HCT116 (cell line): ENCODE measurements at regions not wholly inside any gene's neighbourhood (a gene's known extent, or its start where the extent isn't known, plus 50 kb on each side); places are given as distances from the start of the nearest gene placed in this dataset.

Experiments
- CTCF ChIP-seq, 3 experiments: fragments of 200-600 bp in 1 of 3; sonication (generic) in 1 of 3; IDR thresholded peaks in 2 of 3; conservative IDR thresholded peaks in 1 of 3; 2 replicates each; pipeline ENCODE4 v1.5.1; 2012 to 2017; ENCODE audit warnings: low read depth in 2 of 3, low read length in 2 of 3, antibody characterized with exemption in 1 of 3, borderline replicate concordance in 1 of 3, control low read depth in 1 of 3, mild to moderate bottlenecking in 1 of 3, mixed read lengths in 1 of 3, mixed run types in 1 of 3, moderate library complexity in 1 of 3; ENCODE audit not compliant: insufficient read depth in 1 of 3
- EZH2 ChIP-seq: fragments of 200-600 bp; sonication (generic); IDR thresholded peaks from 2 replicates; pipeline ENCODE4 v1.6.1; 2017; ENCODE audit warnings: antibody characterized with exemption, mixed run types
- POLR2AphosphoS5 ChIP-seq: IDR thresholded peaks from 2 replicates; pipeline ENCODE4 v1.6.1; 2011; ENCODE audit warnings: mild to moderate bottlenecking, low read depth, low read length, moderate library complexity
- RAD21 ChIP-seq: IDR thresholded peaks from 2 replicates; pipeline ENCODE4 v1.6.1; 2012; ENCODE audit warnings: low read depth, mild to moderate bottlenecking
- TCF7L2 ChIP-seq: IDR thresholded peaks from 2 replicates; pipeline ENCODE4 v1.7.0; 2011; ENCODE audit warnings: borderline replicate concordance, inconsistent platforms; ENCODE audit not compliant: insufficient read depth, insufficient read length; ENCODE audit errors: extremely low read depth
- YY1 ChIP-seq: IDR thresholded peaks from 2 replicates; pipeline ENCODE4 v1.6.1; 2011; ENCODE audit warnings: low read length, low read depth, moderate library complexity, mild to moderate bottlenecking; ENCODE audit not compliant: insufficient replicate concordance; ENCODE audit errors: extremely low read depth

GRCh38 chr3:5466065-5466464, 278.6 kb downstream of the EDEM1 start:
- TF ChIP-seq CTCF (IDR thresholded peaks at IDR 0.05 in 2 of 3, conservative IDR thresholded peaks at IDR 0.05 in 1 of 3; ENCODE audit: borderline replicate concordance in 1 of 3, insufficient read depth in 1 of 3, low read depth in 2 of 3, low read length in 2 of 3) (no peak), YY1 (no peak), EZH2 (no peak), POLR2AphosphoS5 (no peak), RAD21 (no peak), TCF7L2 (no peak)
